ENCODE measurements at regions not wholly inside any gene's neighbourhood (a gene's known extent, or its start where the extent isn't known, plus 50 kb on each side); places are given as distances from the start of the nearest gene placed in this dataset.

DNA sequence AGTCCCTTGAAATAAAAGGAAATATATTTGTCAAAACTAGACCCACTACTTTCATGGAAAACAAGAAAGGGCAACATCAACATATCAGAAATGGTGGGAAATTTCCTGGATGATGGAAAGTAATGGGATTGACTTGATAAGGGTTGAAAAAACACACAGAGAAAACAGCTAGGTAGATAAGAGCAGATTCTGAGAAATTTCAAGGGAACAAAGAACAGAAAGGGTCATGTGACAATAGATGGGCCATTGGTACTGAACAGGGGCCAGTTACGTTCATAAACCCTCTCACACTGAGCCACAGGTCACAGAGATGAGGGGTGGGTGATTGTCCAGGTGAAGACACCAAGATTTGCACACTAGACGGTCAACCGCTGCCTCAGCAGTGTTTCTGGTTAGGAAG, 98.7 kb downstream of the QPCT start:
- no peak overlapping the region for H3K27ac ChIP-seq
- 96 to 100% (median 98%) methylated on average over 3 of the region's 3 CpGs for WGBS, 3 donors
- H3K4me1 ChIP-seq, result peaks cover 3% of the 10 kb centered on the region
- ATAC-seq (no peak), DNase-seq (no peak)
- peaks cover 0 to 3% (median 2%) of the 10 kb centered on the region in 3 donors for H3K27me3 ChIP-seq (ENCODE audit: insufficient read depth in 3 of 3, low read length in 2 of 3)
- intact Hi-C loops (cut with DNase I), result no loop called here
- no peaks in the 10 kb centered on the region for H3K9me3 ChIP-seq
- no peak overlapping the region for H3K4me3 ChIP-seq
- H3K36me3 ChIP-seq (ENCODE audit: insufficient read depth in 1 of 2, low read depth in 1 of 2), result no peaks in the 10 kb centered on the region
- TF ChIP-seq CTCF (IDR thresholded peaks at IDR 0.05), result no peak

DNA sequence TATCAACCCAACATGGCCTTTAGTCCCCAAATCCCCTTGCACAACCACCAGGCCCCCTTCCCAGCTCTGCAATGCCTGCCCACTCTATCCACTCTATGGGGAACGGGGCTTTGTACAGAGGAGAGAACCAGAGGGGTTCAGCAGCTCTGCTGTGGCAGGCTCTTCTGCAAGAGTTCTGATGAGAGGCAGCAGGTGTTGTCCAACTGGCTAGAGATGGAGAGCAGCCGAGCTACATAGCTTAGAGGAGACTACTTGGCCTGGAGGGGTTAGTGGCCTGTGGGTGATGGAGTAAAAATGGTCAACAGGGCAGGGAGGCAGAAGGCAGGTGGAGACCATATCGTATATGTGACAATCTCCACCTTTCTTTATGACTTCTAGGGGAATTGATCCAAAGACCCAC, 103.0 kb downstream of the QPCT start:
- no peaks in the 10 kb centered on the region for H3K36me3 ChIP-seq (ENCODE audit: insufficient read depth in 1 of 2, low read depth in 1 of 2)
- TF ChIP-seq CTCF (IDR thresholded peaks at IDR 0.05), result no peak
- 31 to 44% (median 41%) methylated on average over 3 of the region's 3 CpGs for WGBS, 3 donors
- no peak for DNase-seq
- peaks cover 3% of the 10 kb centered on the region for H3K4me1 ChIP-seq
- no peaks in the 10 kb centered on the region for H3K27me3 ChIP-seq (ENCODE audit: insufficient read depth in 3 of 3, low read length in 2 of 3)
- peak; percentile 48 to 89 (median 82) for ATAC-seq
- intact Hi-C loops (cut with DNase I), result no loop called here
- H3K9me3 ChIP-seq, result no peaks in the 10 kb centered on the region
- no peak overlapping the region for H3K27ac ChIP-seq
- no peak overlapping the region for H3K4me3 ChIP-seq

GRCh38 chr2:37448342-37449120, 104.1 kb downstream of the QPCT start:
- Histone ChIP-seq H3K9me3 (no peaks in the 10 kb centered on the region), H3K4me3 (no peak overlapping the region), H3K27me3 (ENCODE audit: insufficient read depth in 3 of 3, low read length in 2 of 3) (no peaks in the 10 kb centered on the region), H3K36me3 (ENCODE audit: insufficient read depth in 1 of 2, low read depth in 1 of 2) (no peaks in the 10 kb centered on the region), H3K27ac (no peak overlapping the region), H3K4me1 (peaks cover 3% of the 10 kb centered on the region)
- intact Hi-C loops (cut with DNase I), result no loop called here
- ATAC-seq (no peak), DNase-seq (no peak)
- TF ChIP-seq CTCF (IDR thresholded peaks at IDR 0.05), result no peak
- 93 to 97% (median 93%) methylated on average over 3 of the region's 3 CpGs for WGBS, 3 donors

- DNase-seq (no peak), ATAC-seq (peak in 2 of 4 donors; percentile 23)
Measured at GRCh38 chr2:37449761-37450296, 105.4 kb downstream of the QPCT start.

More at GRCh38 chr2:37449761-37450296, 105.4 kb downstream of the QPCT start:
- Histone ChIP-seq H3K36me3 (ENCODE audit: insufficient read depth in 1 of 2, low read depth in 1 of 2) (no peaks in the 10 kb centered on the region), H3K4me1 (peaks cover 3% of the 10 kb centered on the region), H3K9me3 (no peaks in the 10 kb centered on the region), H3K4me3 (no peak overlapping the region), H3K27me3 (ENCODE audit: insufficient read depth in 3 of 3, low read length in 2 of 3) (no peaks in the 10 kb centered on the region), H3K27ac (no peak overlapping the region)
- intact Hi-C loops (cut with DNase I), result no loop called here
- TF ChIP-seq CTCF (IDR thresholded peaks at IDR 0.05), result no peak
- 48 to 61% (median 59%) methylated on average over 8 of the region's 8 CpGs for WGBS, 3 donors

All from psoas muscle (tissue), 7 donors.